ENCODE measurements at regions not wholly inside any gene's neighbourhood (a gene's known extent, or its start where the extent isn't known, plus 50 kb on each side); places are given as distances from the start of the nearest gene placed in this dataset.

- DNase-seq (ENCODE audit: low read depth, low spot score), result no peak
- H3K4me3 ChIP-seq (ENCODE audit: low read depth, low read length), result no peak overlapping the region
- ChIA-PET POLR2A (no interaction called here), CTCF (no interaction called here)
- no peak for TF ChIP-seq CTCF (IDR thresholded peaks at IDR 0.05; ENCODE audit: insufficient read depth, low read length, missing control alignments)
Measured at GRCh38 chr2:7449298-7449697, 532.1 kb downstream of the RNF144A start.

GRCh38 chr2:7450188-7450832 lies 533.1 kb downstream of the RNF144A start:
- ChIA-PET POLR2A (no interaction called here), CTCF (interaction anchor here (1.3 kb wide), 1 partner anchor 23 kb away, joined by 5 read pairs; no protein-coding TSS in a partner anchor)
- TF ChIP-seq CTCF (IDR thresholded peaks at IDR 0.05; ENCODE audit: insufficient read depth, low read length, missing control alignments), result no peak
- H3K4me3 ChIP-seq (ENCODE audit: low read depth, low read length), result no peak overlapping the region
- no peak for DNase-seq (ENCODE audit: low read depth, low spot score)

GRCh38 chr2:7450833-7451190 lies 533.6 kb downstream of the RNF144A start:
- no peak for DNase-seq (ENCODE audit: low read depth, low spot score)
- H3K4me3 ChIP-seq (ENCODE audit: low read depth, low read length), result no peak overlapping the region
- no peak for TF ChIP-seq CTCF (IDR thresholded peaks at IDR 0.05; ENCODE audit: insufficient read depth, low read length, missing control alignments)
- ChIA-PET POLR2A (no interaction called here), CTCF (interaction anchor here (1.3 kb wide), 1 partner anchor 23 kb away, joined by 5 read pairs; no protein-coding TSS in a partner anchor)

- ChIA-PET CTCF (interaction anchor here (1.2 kb wide), 1 partner anchor 25 kb away, joined by 3 read pairs; no protein-coding TSS in a partner anchor), POLR2A (no interaction called here)
- no peak for TF ChIP-seq CTCF (IDR thresholded peaks at IDR 0.05; ENCODE audit: insufficient read depth, low read length, missing control alignments)
- no peak overlapping the region for H3K4me3 ChIP-seq (ENCODE audit: low read depth, low read length)
- DNase-seq (ENCODE audit: low read depth, low spot score), result no peak
Measured at GRCh38 chr2:7452110-7452876, 535.1 kb downstream of the RNF144A start.

- no peak overlapping the region for H3K4me3 ChIP-seq (ENCODE audit: low read depth, low read length)
- no peak for DNase-seq (ENCODE audit: low read depth, low spot score)
- POLR2A ChIA-PET, result no interaction called here
- TF ChIP-seq CTCF (IDR thresholded peaks at IDR 0.05; ENCODE audit: insufficient read depth, low read length, missing control alignments), result no peak
- CTCF ChIA-PET, result no interaction called here
Measured at GRCh38 chr2:7454592-7454991, 537.4 kb downstream of the RNF144A start.

GRCh38 chr2:7456762-7457161 lies 539.5 kb downstream of the RNF144A start:
- POLR2A ChIA-PET, result no interaction called here
- CTCF ChIA-PET, result no interaction called here
- no peak for DNase-seq (ENCODE audit: low read depth, low spot score)

More at GRCh38 chr2:7456762-7457161, 539.5 kb downstream of the RNF144A start:
- H3K4me3 ChIP-seq (ENCODE audit: low read depth, low read length), result no peak overlapping the region
- no peak for TF ChIP-seq CTCF (IDR thresholded peaks at IDR 0.05; ENCODE audit: insufficient read depth, low read length, missing control alignments)
